ENCODE measurements at regions not wholly inside any gene's neighbourhood (a gene's known extent, or its start where the extent isn't known, plus 50 kb on each side); places are given as distances from the start of the nearest gene placed in this dataset.

GRCh38 chr10:117886766-117887165, 160.0 kb downstream of the RAB11FIP2 start:
- no peak for DNase-seq

- DNase-seq: no peak
These were observed 157.1 kb downstream of the RAB11FIP2 start for GRCh38 chr10:117889664-117890063.

GRCh38 chr10:117892681-117893220, 154.0 kb downstream of the RAB11FIP2 start:
- DNase-seq: no peak

- DNase-seq: no peak
These were observed 152.4 kb downstream of the RAB11FIP2 start for GRCh38 chr10:117894339-117894738.

- DNase-seq: no peak
These were observed 150.2 kb downstream of the RAB11FIP2 start for GRCh38 chr10:117896517-117896916.

GRCh38 chr10:117899181-117899683, 147.5 kb downstream of the RAB11FIP2 start:
- DNase-seq: no peak

- no peak for DNase-seq
These were observed 146.5 kb downstream of the RAB11FIP2 start for GRCh38 chr10:117900280-117900679.

GRCh38 chr10:117903854-117904253, 142.9 kb downstream of the RAB11FIP2 start:
- DNase-seq: no peak

GRCh38 chr10:117905404-117905803, 141.3 kb downstream of the RAB11FIP2 start:
- DNase-seq: no peak

- no peak for DNase-seq
These were observed 135.1 kb downstream of the RAB11FIP2 start for GRCh38 chr10:117911684-117912083.

- no peak for DNase-seq
These were observed 132.4 kb downstream of the RAB11FIP2 start for GRCh38 chr10:117914334-117914733.

- no peak for DNase-seq
These were observed 125.8 kb downstream of the RAB11FIP2 start for GRCh38 chr10:117920956-117921355.

- DNase-seq: no peak
These were observed 125.3 kb downstream of the RAB11FIP2 start for GRCh38 chr10:117921421-117921820.

GRCh38 chr10:117924820-117925219, 121.9 kb downstream of the RAB11FIP2 start:
- no peak for DNase-seq

- no peak for DNase-seq
These were observed 121.4 kb downstream of the RAB11FIP2 start for GRCh38 chr10:117925369-117925768.

GRCh38 chr10:117926491-117926890, 120.2 kb downstream of the RAB11FIP2 start:
- no peak for DNase-seq

GRCh38 chr10:117927332-117927731, 119.4 kb downstream of the RAB11FIP2 start:
- DNase-seq: no peak

GRCh38 chr10:117927871-117928270, 118.9 kb downstream of the RAB11FIP2 start:
- no peak for DNase-seq

- no peak for DNase-seq
These were observed 118.5 kb downstream of the RAB11FIP2 start for GRCh38 chr10:117928281-117928680.

- no peak for DNase-seq
These were observed 118.0 kb downstream of the RAB11FIP2 start for GRCh38 chr10:117928741-117929140.

- DNase-seq: no peak
These were observed 117.2 kb downstream of the RAB11FIP2 start for GRCh38 chr10:117929327-117930067.

GRCh38 chr10:117931078-117931477, 115.7 kb downstream of the RAB11FIP2 start:
- no peak for DNase-seq

- no peak for DNase-seq
These were observed 113.7 kb downstream of the RAB11FIP2 start for GRCh38 chr10:117933036-117933435.

- no peak for DNase-seq
These were observed 112.3 kb downstream of the RAB11FIP2 start for GRCh38 chr10:117934477-117934876.

- DNase-seq: no peak
These were observed 110.6 kb downstream of the RAB11FIP2 start for GRCh38 chr10:117936141-117936540.

All from NCI-H1694 treated with DMSO at 0.1 percent for 48 hours (cell line).